ENCODE measurements at regions not wholly inside any gene's neighbourhood (a gene's known extent, or its start where the extent isn't known, plus 50 kb on each side); places are given as distances from the start of the nearest gene placed in this dataset.

GRCh38 chr2:163348857-163349380 lies 386.9 kb downstream of the FIGN start:
- 69 to 73% methylated on average over 8 of the region's 8 CpGs for WGBS, 2 donors
- intact Hi-C loops (cut with DNase I): no loop called here
- H3K4me1 ChIP-seq: peaks cover 16% of the 10 kb centered on the region
- ATAC-seq (no peak), DNase-seq (peak in 1 of 4 donors; percentile 9)
- no peaks in the 10 kb centered on the region for H3K9me3 ChIP-seq
- H3K27me3 ChIP-seq: no peaks in the 10 kb centered on the region
- no peak overlapping the region for H3K4me3 ChIP-seq
- H3K27ac ChIP-seq: peak overlapping the region in 2 of 4 donors; percentile 35 to 66
- no peak for TF ChIP-seq CTCF (IDR thresholded peaks at IDR 0.05)
- TF ChIP-seq POLR2A (IDR thresholded peaks at IDR 0.05): no peak
- H3K36me3 ChIP-seq (replicated peaks in 1 of 2; ENCODE audit: insufficient read depth in 1 of 2, low read depth in 2 of 2): no peaks in the 10 kb centered on the region

- WGBS, 2 donors: 18 to 26% methylated on average over 46 of the region's 46 CpGs
- H3K36me3 ChIP-seq (replicated peaks in 1 of 2; ENCODE audit: insufficient read depth in 1 of 2, low read depth in 2 of 2): no peaks in the 10 kb centered on the region
- peak; percentile 91 for ATAC-seq
- peaks cover 16% of the 10 kb centered on the region for H3K4me1 ChIP-seq
- H3K4me3 ChIP-seq: no peak overlapping the region
- no peaks in the 10 kb centered on the region for H3K9me3 ChIP-seq
- H3K27ac ChIP-seq: peak overlapping the region in 3 of 4 donors; percentile 11 to 66 (median 35)
- H3K27me3 ChIP-seq: no peaks in the 10 kb centered on the region
- peak in 1 of 3 donors; percentile 17 for TF ChIP-seq POLR2A (IDR thresholded peaks at IDR 0.05)
- TF ChIP-seq CTCF (IDR thresholded peaks at IDR 0.05): peak in 1 of 7 experiments; percentile 7
- intact Hi-C loops (cut with DNase I): no loop called here
- DNase-seq: peak; percentile 65 to 76 (median 70)
These were observed 387.6 kb downstream of the FIGN start for GRCh38 chr2:163347982-163348856.

- TF ChIP-seq POLR2A (IDR thresholded peaks at IDR 0.05): no peak
- TF ChIP-seq CTCF (IDR thresholded peaks at IDR 0.05): peak; percentile 28 to 77 (median 73)
- DNase-seq (no peak), ATAC-seq (peak; percentile 36)
- Histone ChIP-seq H3K4me3 (no peak overlapping the region), H3K4me1 (peaks cover 16% of the 10 kb centered on the region), H3K27ac (no peak overlapping the region), H3K36me3 (replicated peaks in 1 of 2; ENCODE audit: insufficient read depth in 1 of 2, low read depth in 2 of 2) (no peaks in the 10 kb centered on the region), H3K9me3 (no peaks in the 10 kb centered on the region), H3K27me3 (no peaks in the 10 kb centered on the region)
- intact Hi-C loops (cut with DNase I): no loop called here
- WGBS, 2 donors: 4 to 8% methylated on average over 6 of the region's 6 CpGs
These were observed 389.8 kb downstream of the FIGN start for GRCh38 chr2:163345795-163346573.

GRCh38 chr2:163343316-163343715 lies 392.5 kb downstream of the FIGN start:
- DNase-seq: no peak

More at GRCh38 chr2:163343316-163343715, 392.5 kb downstream of the FIGN start:
- no peak for ATAC-seq
- TF ChIP-seq CTCF (IDR thresholded peaks at IDR 0.05) (no peak), POLR2A (IDR thresholded peaks at IDR 0.05) (no peak)
- Histone ChIP-seq H3K9me3 (no peaks in the 10 kb centered on the region), H3K27ac (no peak overlapping the region), H3K27me3 (no peaks in the 10 kb centered on the region), H3K4me1 (peaks cover 6% of the 10 kb centered on the region), H3K36me3 (replicated peaks in 1 of 2; ENCODE audit: insufficient read depth in 1 of 2, low read depth in 2 of 2) (no peaks in the 10 kb centered on the region), H3K4me3 (no peak overlapping the region)
- 64 to 79% methylated on average over 7 of the region's 7 CpGs for WGBS, 2 donors
- intact Hi-C loops (cut with DNase I): no loop called here

All from body of pancreas (tissue), 4 donors.